PFSK-1 (cell line): ENCODE measurements at regions not wholly inside any gene's neighbourhood (a gene's known extent, or its start where the extent isn't known, plus 50 kb on each side); places are given as distances from the start of the nearest gene placed in this dataset.

Source experiments
- FOXP2 ChIP-seq: optimal IDR thresholded peaks from 2 replicates; pipeline ENCODE3; 2011; ENCODE audit warnings: borderline replicate concordance, control low read depth, inconsistent platforms; ENCODE audit not compliant: insufficient read depth; ENCODE audit errors: extremely low read length, extremely low read depth
- POLR2AphosphoS5 ChIP-seq: IDR thresholded peaks from 2 replicates; pipeline ENCODE4 v1.6.1; 2012; ENCODE audit warnings: low read depth, mild to moderate bottlenecking, control low read depth, low read length, moderate library complexity
- REST ChIP-seq, 2 experiments: IDR thresholded peaks; 2 replicates each; pipeline versions ENCODE4 v1.6.1 to v1.8.0; 2011 to 2012; ENCODE audit warnings: low read depth in 2 of 2, low read length in 2 of 2, control low read depth in 1 of 2, inconsistent platforms in 1 of 2, mild to moderate bottlenecking in 1 of 2, moderate library complexity in 1 of 2; ENCODE audit not compliant: insufficient read depth in 1 of 2
- SIN3A ChIP-seq: IDR thresholded peaks from 2 replicates; pipeline ENCODE4 v1.6.1; 2012; ENCODE audit warnings: mild to moderate bottlenecking, low read length, moderate library complexity, borderline replicate concordance; ENCODE audit not compliant: insufficient read depth
- TAF1 ChIP-seq: IDR thresholded peaks from 2 replicates; pipeline ENCODE4 v1.6.1; 2012; ENCODE audit warnings: low read length, control low read depth, borderline replicate concordance; ENCODE audit not compliant: insufficient read depth

GRCh38 chr1:214753236-214753852, 150.3 kb downstream of the CENPF start:
- TF ChIP-seq TAF1 (no peak), FOXP2 (no peak), POLR2AphosphoS5 (no peak), SIN3A (no peak), REST (IDR thresholded peaks at IDR 0.05; ENCODE audit: insufficient read depth in 1 of 2, low read depth in 2 of 2, low read length in 2 of 2) (no peak)

GRCh38 chr1:214761030-214761429, 158.0 kb downstream of the CENPF start:
- TF ChIP-seq SIN3A (no peak), REST (IDR thresholded peaks at IDR 0.05; ENCODE audit: insufficient read depth in 1 of 2, low read depth in 2 of 2, low read length in 2 of 2) (no peak), TAF1 (no peak), POLR2AphosphoS5 (no peak), FOXP2 (no peak)

GRCh38 chr1:214762902-214763301, 159.9 kb downstream of the CENPF start:
- TF ChIP-seq TAF1 (no peak), POLR2AphosphoS5 (no peak), SIN3A (no peak), REST (IDR thresholded peaks at IDR 0.05; ENCODE audit: insufficient read depth in 1 of 2, low read depth in 2 of 2, low read length in 2 of 2) (no peak), FOXP2 (no peak)

- TF ChIP-seq TAF1 (no peak), FOXP2 (no peak), REST (IDR thresholded peaks at IDR 0.05; ENCODE audit: insufficient read depth in 1 of 2, low read depth in 2 of 2, low read length in 2 of 2) (no peak), POLR2AphosphoS5 (no peak), SIN3A (no peak)
Observed at GRCh38 chr1:214764502-214764901, 161.5 kb downstream of the CENPF start.

GRCh38 chr1:214767221-214767620, 164.2 kb downstream of the CENPF start:
- TF ChIP-seq REST (IDR thresholded peaks at IDR 0.05; ENCODE audit: insufficient read depth in 1 of 2, low read depth in 2 of 2, low read length in 2 of 2) (no peak), TAF1 (no peak), FOXP2 (no peak), SIN3A (no peak), POLR2AphosphoS5 (no peak)
